SK-N-SH treated with all-trans-retinoic acid at 6 μM for 48 hours (cell line): ENCODE measurements at regions not wholly inside any gene's neighbourhood (a gene's known extent, or its start where the extent isn't known, plus 50 kb on each side); places are given as distances from the start of the nearest gene placed in this dataset.

Experiments used
- CREB5 ChIP-seq: fragments of 250-450 bp; sonication (Bioruptor Pico); IDR thresholded peaks from 2 replicates; pipeline ENCODE4 v1.5.1; 2020; ENCODE audit warnings: low read depth, mild to moderate bottlenecking, moderate library complexity
- CSRNP3 ChIP-seq: fragments of 250-450 bp; sonication (Bioruptor Pico); IDR thresholded peaks from 2 replicates; pipeline ENCODE4 v1.5.1; 2021; ENCODE audit warnings: mild to moderate bottlenecking, moderate library complexity
- GLIS3 ChIP-seq: fragments of 250-450 bp; sonication (Bioruptor Pico); IDR thresholded peaks from 2 replicates; pipeline ENCODE4 v1.5.0; 2020; ENCODE audit warnings: mild to moderate bottlenecking, moderate library complexity
- ISL1 ChIP-seq: fragments of 250-450 bp; sonication (Bioruptor Pico); IDR thresholded peaks from 2 replicates; pipeline ENCODE4 v2.1.2; 2022; ENCODE audit warnings: mild to moderate bottlenecking, moderate library complexity
- OSR1 ChIP-seq: fragments of 250-450 bp; sonication (Bioruptor Pico); IDR thresholded peaks from 2 replicates; pipeline ENCODE4 v1.8.0; 2022; ENCODE audit warnings: moderate library complexity, mild to moderate bottlenecking, inconsistent platforms
- PATZ1 ChIP-seq: fragments of 250-450 bp; sonication (Bioruptor Pico); IDR thresholded peaks from 2 replicates; pipeline ENCODE4 v1.8.0; 2020; ENCODE audit warnings: mild to moderate bottlenecking, moderate library complexity, borderline replicate concordance
- TCF4 ChIP-seq: fragments of 250-450 bp; sonication (Bioruptor Pico); IDR thresholded peaks from 2 replicates; pipeline ENCODE4 v1.8.0; 2021; ENCODE audit warnings: mild to moderate bottlenecking, moderate library complexity, borderline replicate concordance
- ZFP3 ChIP-seq: fragments of 250-450 bp; sonication (Bioruptor Pico); IDR thresholded peaks from 2 replicates; pipeline ENCODE4 v1.5.0; 2020; ENCODE audit warnings: mild to moderate bottlenecking, moderate library complexity
- ZNF70 ChIP-seq: fragments of 450-650 bp; formaldehyde crosslinking; IDR thresholded peaks from 2 replicates; pipeline ENCODE4 v1.5.0; 2020; ENCODE audit warnings: mild to moderate bottlenecking, moderate library complexity

- TF ChIP-seq GLIS3 (CRISPR knock-in tag) (no peak), ISL1 (CRISPR knock-in tag) (no peak), ZFP3 (no peak), PATZ1 (CRISPR knock-in tag) (no peak), TCF4 (CRISPR knock-in tag) (no peak), CREB5 (CRISPR knock-in tag) (no peak), CSRNP3 (CRISPR knock-in tag) (no peak), ZNF70 (no peak), OSR1 (CRISPR knock-in tag) (no peak)
Measured at GRCh38 chr1:98222706-98223105, 301.9 kb upstream of the DPYD start.
